GM18858 (cell line): ENCODE measurements at regions not wholly inside any gene's neighbourhood (a gene's known extent, or its start where the extent isn't known, plus 50 kb on each side); places are given as distances from the start of the nearest gene placed in this dataset.

ENCODE experiments used
- ATAC-seq: cut with Tn5 transposase; IDR thresholded peaks from one replicate; pipeline ENCODE4 v1.9.1; 2021; ENCODE audit not compliant: unreplicated experiment

DNA sequence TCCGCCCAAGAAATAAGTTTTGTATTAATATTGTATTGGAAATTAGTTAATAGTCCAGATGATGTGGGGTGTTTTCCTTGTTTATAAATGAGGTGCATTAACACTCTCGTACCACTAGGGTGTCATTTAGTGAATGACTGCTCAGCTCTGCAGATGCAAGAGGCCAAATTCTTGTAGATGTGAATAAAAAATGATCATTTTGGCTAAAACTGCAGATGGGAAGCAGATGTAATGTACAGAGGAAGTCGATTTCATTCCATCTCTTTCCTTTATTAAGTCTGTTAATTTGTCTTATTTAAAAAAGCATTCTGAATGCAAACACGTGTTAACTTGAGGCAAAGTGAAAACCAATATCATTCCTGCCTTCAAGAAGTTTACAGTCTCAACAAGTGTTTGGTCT is 108.1 kb downstream of the DHX15 start:
- ATAC-seq = peak; percentile 46

DNA sequence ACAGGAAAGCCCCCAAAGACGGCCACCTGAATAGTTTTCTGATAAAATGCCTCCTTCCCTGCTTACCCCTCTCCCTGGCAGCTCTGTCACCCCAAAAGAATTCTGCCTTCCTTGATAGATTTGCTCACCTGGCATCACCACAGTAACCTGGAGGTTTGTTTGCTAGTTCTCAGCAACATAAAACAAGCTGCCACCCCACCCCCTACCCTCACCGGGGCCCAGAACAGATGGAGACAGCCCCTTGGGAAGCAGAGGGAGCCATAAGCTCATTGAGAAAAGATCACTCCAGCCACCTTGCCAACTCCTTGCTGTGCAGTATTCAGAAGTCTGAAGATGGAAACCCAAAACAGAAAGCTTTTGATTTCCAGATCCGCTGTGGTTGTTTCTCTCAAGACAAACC is 108.6 kb downstream of the DHX15 start:
- ATAC-seq = no peak

DNA sequence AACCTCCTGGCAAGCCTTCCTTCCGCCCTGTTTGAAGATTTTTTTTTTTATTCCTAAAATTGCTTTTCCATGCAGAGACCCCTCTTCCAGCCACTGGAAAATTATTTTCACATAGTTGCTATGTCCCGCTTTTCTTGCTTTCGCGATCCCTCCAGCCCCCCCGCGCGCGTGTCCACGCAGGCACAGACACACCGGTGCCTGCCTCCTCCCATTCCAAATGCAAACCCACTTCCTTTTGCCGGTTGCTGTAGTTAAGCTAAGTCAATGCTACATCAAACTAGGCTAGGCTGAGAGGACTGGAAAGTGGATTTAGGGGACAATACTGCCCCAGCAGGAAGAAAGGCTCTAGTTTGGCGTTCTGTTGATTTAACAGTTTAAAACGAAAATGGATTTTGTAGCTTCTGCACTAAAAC is 111.0 kb downstream of the DHX15 start:
- ATAC-seq = no peak

DNA sequence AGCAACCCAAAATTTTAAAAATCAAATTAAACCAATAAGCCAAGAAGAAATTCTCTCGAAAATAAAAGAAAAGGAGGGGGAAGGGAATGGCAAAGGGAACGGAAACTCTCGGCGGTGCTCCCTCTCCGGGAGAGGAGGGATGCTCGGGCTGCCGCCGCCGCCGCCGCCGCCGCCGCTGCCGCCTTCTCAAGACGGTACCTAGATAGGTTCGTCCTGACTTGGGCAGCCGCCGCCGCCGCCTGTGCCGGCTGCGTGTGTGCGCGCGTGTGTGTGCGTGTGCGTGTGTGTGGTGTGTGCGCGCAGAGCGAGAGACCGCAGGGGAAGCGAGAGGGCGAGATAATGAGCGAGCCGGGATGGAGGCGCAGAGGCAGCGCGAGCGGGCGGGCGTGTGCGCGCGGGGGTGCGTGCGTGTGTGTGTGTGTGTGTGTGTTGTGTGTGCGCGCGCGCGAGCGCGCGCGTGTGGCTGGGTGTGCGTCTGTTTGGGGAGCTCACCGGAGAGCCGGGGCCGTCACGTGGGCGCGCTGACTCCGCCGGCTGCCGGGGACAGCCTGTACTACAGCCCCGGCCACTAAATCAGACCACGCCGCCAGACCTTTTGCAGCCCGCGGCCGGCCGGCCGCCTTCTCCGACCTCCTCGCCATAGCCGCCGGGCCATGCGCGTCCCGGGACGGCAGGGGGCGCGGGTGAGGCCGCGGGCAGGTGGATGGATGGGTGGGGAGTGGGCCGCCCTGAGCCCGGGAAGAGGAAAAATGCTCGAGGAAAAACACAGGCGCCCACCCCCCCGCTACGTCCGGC is 111.6 kb downstream of the DHX15 start:
- ATAC-seq = peak; percentile 51

DNA sequence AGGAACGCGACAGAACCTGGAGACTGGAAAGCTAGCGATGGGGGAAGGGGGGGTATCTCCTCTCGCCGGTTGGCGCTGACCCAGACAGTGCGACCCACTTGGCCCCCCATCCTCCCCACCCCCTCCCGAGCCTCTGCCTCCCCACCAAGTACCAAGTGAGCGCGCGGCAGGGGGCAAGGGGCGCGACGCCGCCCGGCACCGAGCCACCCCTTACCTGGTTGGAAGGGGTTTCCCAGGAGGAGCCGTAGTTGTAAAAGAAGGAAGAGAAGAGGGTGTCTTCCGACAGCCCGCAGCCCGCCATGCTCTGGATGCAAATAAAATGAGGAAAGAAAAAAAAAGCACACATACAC is 112.2 kb downstream of the DHX15 start:
- ATAC-seq = no peak

DNA sequence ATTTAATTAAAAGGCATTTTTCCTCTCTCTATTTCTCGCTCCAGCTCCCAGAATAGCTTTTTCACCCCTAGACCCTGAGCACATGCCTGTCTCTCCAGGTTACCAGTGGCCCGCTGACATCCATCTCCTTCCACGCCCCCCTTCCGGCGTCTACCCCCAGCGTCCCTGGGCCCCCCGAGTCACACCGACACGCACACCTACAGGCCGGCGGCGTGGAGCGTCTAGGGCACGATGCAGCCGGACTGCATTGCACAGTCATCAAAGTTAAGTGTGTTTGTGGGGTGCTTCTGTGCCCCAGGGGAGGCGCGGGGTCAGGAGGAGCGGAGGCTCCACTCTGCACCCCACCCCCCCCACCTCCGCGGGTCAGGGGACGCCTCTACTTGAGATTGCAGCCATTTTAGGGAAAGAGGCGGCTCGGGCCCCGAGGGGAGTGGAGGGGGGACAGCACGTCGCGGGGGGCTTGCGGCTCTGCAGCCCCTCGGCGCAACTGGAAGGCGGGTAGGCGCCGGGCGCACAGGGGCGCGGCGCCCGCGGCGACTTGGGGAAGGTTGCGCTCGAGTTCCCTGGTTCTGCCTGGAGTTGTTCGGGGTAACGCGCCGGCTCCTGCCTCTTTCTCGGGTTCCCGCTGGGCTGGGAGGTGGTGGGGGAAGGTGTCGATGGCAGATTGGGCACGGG is 112.7 kb downstream of the DHX15 start:
- ATAC-seq = no peak

DNA sequence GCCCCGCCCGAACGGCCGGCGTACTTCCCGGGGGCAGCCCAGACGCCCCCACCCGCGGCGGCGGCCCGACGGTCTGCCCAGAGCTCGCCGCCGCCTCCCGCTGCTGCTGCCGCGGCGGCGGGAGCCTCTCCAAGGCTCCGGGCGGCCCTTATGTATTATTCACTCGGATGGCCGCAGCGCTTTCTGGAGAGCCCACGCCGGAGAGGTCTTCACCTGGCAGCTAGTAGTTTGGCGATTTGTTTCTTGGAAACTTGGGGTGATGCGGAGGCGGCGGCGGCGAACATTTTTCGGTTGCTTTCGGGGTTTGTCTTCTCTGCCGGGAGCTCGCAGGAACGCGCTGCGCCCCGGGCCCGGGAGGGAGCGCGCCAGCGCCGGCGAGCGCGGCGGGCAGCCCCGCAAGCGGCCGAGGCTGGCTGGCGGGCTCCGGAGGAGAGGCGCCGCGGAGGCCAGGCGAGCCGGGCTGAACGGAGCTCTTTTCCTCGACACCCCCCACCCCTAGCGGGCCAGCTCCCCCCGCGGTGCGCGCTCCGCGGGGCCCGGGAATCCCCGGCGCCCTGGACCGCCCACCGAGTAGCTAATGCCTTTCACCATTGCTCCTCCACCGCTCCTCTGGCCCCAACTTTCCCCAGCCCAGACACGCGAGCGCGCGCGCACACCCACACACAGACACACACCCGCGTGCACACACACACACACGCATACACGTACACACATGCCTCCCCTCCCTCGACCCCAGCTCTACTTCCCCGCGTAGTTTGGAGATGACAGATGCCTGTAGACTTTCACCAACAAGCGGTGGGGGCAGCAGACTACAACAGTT is 113.5 kb downstream of the DHX15 start:
- no peak for ATAC-seq

DNA sequence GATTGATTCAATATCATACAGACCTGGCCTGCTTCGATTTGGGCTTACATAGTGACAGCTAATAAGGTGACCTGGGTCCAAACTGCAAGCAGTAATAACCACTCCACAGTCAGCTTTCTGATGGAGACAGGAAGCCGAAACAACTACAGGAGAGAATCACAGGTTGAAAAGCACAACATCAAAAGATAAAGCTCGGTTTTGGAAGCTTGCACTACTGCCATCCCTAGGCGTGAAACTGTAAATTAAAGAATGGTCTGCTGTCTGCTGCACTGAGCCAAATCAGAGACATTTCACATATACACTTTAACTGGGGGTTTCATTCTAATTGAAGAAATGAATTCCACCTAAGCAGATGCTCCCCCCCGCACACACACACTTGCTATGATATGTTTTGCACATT is 116.3 kb downstream of the DHX15 start:
- no peak for ATAC-seq

DNA sequence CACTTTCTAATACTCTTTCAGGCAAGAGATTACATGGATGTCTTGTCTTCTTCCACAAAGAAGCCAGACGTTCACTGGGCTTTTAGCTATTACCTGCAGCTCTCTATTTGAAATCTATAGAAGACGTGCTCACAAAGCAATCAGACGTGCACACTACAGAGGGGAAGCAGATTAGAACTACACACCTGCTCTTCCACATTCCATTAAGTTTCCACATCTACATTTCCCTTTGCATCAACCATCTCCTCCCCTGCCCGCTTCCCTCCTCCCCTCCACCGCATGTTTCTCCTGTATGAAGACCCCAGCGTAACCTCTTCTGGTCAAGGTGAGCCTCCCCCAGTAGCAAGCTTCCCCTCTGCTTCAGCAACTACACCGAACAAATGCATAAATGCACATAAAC is 119.8 kb downstream of the DHX15 start:
- ATAC-seq = no peak

DNA sequence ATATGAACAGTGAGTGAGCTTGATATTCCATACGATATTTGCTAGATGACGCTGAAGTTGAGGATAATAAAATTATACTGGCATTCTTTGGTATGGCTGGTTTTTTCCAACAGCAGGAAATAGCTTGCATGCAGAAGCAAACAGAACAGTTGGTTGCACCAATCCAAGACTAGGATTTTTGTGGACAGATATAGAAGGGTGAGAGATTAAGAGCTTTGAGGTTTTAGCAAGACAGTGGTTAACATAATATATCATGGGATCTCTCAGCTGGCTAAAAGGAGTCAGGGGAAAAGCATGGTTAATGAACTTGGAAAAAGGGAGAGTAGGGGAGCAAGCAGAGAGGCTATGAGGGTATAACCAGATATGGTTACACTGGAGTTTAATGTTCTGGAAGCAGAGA is 127.9 kb downstream of the DHX15 start:
- no peak for ATAC-seq

DNA sequence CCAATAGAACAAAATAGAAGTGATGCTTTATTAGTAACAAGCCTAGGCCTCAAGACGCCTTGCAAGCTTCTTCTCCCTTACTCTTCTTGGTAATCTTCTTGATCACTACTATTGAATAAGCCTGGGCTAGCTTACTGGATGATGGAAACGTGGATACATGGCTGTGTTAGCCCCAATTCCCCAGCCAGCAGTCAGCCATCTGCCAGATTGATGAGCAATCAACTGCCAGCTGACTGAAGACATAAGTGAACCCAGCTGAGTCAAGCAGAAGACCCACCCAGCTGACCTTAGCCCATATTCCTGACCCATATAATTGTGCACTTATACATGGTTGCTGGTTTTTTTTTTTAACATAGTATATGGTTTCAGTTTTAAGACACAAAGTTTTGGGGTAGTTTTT is 130.4 kb downstream of the DHX15 start:
- ATAC-seq = no peak

DNA sequence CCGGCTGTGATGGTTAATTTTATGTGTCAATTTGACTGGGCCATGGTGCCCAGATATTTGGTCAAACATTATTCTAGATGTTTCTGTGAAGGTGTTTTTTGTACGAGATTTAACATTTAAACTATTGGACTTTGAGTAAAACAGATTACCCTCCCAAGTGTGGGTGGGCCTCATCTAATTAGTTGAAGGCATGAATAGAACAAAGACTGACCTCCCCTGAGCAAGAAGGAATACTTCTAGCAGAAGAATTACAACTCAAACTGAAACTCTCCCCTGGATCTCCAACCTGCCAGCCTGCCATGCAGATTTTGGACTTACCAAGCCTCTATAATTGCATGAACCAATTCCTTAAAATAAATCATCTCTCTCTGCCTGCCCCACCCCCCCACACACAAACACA is 132.5 kb downstream of the DHX15 start:
- ATAC-seq = no peak

DNA sequence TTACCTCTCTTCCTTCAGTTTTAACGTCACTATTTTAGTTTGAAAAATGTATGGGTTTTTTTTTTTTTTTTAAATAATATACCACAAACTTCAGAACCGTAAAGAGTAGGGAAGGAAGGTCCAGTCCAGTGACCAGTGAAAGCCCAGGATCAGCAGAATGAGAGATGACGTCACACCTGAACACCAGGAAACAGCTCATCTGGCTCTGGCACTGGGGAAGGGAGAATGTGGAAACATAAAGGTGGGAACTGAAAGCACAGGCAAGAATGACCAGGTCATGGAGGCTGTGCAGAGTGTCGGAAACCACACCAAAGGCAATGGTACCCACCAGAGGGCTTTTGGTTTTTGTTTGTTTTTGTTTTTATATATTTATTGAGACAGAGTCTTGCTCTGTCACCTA is 141.2 kb downstream of the DHX15 start:
- ATAC-seq = no peak

DNA sequence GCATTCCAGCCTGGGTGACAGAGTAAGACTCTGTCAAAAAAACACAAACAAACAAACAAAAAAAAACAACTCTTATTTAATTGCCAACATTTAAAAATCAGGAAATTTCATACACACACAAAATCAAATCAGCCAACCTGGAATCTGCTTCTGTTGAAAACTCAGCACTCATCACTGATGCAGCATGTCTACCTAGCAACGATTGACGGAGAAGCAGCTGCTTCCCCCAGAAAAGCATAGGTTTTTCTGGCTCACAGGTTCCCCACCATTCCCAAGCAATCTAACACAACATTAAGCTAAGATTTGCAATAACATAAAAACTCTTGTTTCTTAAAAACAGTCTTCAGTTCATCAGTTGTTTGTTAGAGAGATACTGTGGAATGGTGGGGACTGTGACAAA is 143.6 kb downstream of the DHX15 start:
- no peak for ATAC-seq

DNA sequence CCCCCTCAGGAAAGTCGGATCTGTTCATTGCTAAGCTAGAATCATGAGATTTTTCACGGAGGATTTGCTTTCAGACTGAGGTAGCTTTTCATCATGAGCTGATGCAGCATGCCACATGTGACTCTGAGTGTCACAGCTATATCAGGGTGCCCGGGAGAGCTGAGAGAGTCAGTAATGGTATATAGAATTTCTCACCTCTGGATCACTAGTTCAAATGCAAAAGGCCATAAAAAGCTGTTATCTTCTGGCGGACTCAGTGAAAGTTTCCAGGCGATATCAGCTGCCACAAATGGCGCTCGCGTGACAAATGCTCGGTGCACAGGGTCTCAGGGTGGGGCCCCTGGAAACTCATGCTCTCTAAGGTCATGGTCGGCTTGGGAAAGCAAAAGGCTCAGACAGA is 150.1 kb downstream of the DHX15 start:
- ATAC-seq = no peak

DNA sequence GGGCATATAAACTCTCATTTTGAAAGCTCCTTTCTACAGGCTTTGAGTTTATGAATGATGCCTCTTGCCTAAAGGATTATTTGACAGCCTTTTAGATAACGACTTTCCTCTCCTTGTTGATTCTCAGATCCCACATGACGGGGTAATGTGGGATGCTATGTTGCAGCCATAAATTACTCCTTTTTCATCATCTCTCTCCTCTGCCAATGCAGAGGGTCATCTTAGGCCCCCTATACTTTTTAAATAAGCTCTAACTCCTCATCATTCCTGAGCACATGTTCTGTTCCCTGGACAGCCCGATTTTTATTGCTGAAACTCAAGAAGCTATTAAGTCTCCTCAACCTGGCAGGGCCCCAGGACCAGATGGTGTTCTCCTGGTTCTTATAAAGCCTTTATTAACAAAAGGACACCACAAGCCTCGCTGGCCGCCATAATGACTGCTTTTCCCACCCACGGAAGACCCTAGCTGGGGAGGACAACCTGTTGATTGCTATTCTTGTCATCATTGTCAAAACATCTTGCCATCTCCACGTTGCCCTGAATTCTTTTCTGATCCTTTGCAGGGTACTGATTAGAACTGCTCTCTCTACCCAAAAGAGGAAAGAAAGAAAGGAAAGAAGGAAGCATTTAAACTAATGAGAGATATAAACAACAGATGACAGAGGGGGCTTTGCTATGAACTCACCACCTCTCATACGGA is 150.7 kb downstream of the DHX15 start:
- ATAC-seq = no peak

DNA sequence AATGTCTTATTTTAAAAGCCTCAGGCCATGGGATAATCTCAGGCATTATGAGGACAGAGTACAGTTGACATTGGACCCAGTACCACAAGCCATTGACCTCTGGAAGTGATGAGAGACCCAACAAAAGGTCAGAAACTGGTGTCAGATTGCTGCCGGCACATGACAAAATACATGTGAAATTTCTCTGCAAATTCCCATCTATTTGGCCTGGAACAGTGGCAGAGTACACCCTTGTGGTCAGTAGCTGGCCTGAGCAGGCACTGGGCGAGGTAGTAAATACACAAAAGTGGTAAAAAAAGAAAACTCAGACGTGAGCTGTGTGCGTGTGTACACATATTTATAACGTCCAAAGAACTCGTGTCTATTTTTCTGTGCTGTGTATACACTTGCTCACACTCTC is 155.5 kb downstream of the DHX15 start:
- no peak for ATAC-seq

DNA sequence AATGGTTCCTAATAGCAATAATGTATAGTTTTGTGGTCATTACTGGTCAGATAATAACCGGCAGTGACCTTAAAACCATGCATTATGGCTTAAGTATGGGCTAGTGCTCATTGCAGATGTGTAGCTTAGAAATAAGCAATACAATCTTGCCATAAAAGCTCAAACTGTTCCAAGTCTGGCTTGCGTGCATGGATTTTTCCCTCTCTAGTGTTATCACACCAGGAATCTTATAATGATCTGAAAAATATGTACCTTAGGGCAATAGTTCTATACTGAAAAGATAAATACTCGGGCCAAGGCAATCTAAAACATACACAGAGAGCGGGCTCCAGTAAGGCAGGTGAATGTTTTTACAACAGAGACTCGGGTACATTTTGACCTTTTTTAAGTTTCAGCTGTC is 157.8 kb downstream of the DHX15 start:
- ATAC-seq = no peak

DNA sequence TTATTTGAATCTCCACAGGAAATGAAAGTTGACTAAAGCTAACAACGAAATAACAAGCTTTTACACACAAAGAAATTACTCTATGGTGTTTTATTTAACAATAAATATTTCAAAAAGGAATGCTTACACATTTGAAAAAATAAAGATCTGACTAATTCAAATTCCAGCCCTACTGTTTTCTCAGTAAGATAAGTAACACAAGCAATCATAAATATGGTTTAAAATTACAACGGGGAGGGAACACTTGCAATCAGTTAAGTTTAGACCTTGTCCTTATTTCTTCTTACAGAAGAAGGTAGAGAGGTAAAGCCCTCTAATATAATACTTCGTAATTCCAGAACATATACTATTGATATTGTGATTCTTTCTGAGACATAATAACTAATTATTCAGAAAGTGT is 158.5 kb downstream of the DHX15 start:
- ATAC-seq = no peak

DNA sequence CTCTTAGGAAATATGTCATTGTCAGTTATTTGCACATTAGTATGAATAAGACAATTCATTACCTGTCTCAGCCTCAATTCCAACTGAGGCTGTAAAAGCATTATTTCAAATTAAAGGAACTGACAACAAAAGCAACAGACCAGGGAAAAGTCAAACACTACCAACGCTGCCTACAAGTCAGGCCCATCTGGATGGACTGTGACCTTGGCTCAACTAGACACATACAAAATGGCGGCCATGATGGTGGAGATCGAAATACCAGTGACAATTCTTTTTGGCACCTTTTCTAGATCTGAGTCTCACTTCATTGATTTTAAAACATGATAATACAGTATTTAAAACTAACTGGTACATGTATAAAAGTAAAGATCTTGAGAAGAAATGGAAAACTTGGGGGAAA is 160.7 kb downstream of the DHX15 start:
- ATAC-seq = no peak

DNA sequence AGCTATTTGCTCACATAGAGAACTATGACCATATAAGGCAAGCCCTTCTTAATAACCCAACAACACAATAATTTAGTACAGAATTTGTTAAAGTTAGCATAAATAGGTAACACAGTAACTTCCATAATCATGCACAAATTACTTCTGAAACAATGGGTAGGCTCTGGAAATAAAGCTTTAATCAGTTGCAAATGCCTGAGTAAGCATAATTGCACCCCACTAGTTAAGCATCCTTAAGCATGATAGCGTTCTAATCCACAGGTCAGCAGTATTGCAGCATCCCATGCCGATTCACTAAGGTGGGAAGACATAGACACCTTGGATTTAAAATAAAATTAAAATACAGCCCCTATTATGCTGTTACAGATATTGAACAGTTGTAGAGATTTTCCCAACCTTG is 161.7 kb downstream of the DHX15 start:
- no peak for ATAC-seq
